NCI-H345 treated with DMSO at 0.1 percent for 48 hours (cell line): ENCODE measurements at regions not wholly inside any gene's neighbourhood (a gene's known extent, or its start where the extent isn't known, plus 50 kb on each side); places are given as distances from the start of the nearest gene placed in this dataset.
A peak's percentile ranks its signal among the peaks of the same experiment; 100 is the strongest.

Experiments used
- DNase-seq: peaks from one replicate; lab custom pipeline; 2025; ENCODE audit not compliant: unreplicated experiment; lab: John Stamatoyannopoulos, UW

- DNase-seq = no peak
Observed at GRCh38 chr3:28645149-28645548, 296.5 kb upstream of the AZI2 start.

- DNase-seq = no peak
Observed at GRCh38 chr3:28646435-28646834, 297.8 kb upstream of the AZI2 start.

GRCh38 chr3:28649266-28649665 is 300.6 kb upstream of the AZI2 start:
- DNase-seq = no peak

- DNase-seq = no peak
Observed at GRCh38 chr3:28651159-28651558, 302.5 kb upstream of the AZI2 start.

GRCh38 chr3:28664123-28664522 is 315.5 kb upstream of the AZI2 start:
- DNase-seq = no peak

- peak; percentile 11 for DNase-seq
Observed at GRCh38 chr3:28667646-28668621, 319.3 kb upstream of the AZI2 start.

GRCh38 chr3:28669870-28670269 is 321.2 kb upstream of the AZI2 start:
- DNase-seq = no peak

GRCh38 chr3:28672406-28672805 is 323.8 kb upstream of the AZI2 start:
- DNase-seq = no peak

GRCh38 chr3:28673446-28673845 is 324.8 kb upstream of the AZI2 start:
- no peak for DNase-seq

GRCh38 chr3:28674212-28674611 is 325.6 kb upstream of the AZI2 start:
- no peak for DNase-seq

- DNase-seq = no peak
Observed at GRCh38 chr3:28677581-28677980, 329.0 kb upstream of the AZI2 start.

GRCh38 chr3:28678086-28678485 is 329.5 kb upstream of the AZI2 start:
- DNase-seq = no peak

GRCh38 chr3:28680050-28680449 is 331.4 kb upstream of the AZI2 start:
- DNase-seq = no peak

- no peak for DNase-seq
Observed at GRCh38 chr3:28682121-28682520, 333.5 kb upstream of the AZI2 start.

- no peak for DNase-seq
Observed at GRCh38 chr3:28690176-28690575, 341.6 kb upstream of the AZI2 start.

GRCh38 chr3:28698706-28699105 is 350.1 kb upstream of the AZI2 start:
- no peak for DNase-seq

GRCh38 chr3:28699283-28699682 is 350.7 kb upstream of the AZI2 start:
- peak; percentile 66 for DNase-seq

GRCh38 chr3:28700728-28701127 is 352.1 kb upstream of the AZI2 start:
- DNase-seq = peak; percentile 17

GRCh38 chr3:28703843-28704242 is 355.2 kb upstream of the AZI2 start:
- no peak for DNase-seq

- DNase-seq = no peak
Observed at GRCh38 chr3:28711293-28711692, 362.7 kb upstream of the AZI2 start.

- no peak for DNase-seq
Observed at GRCh38 chr3:28716939-28717338, 368.3 kb upstream of the AZI2 start.

- DNase-seq = no peak
Observed at GRCh38 chr3:28718074-28718849, 369.6 kb upstream of the AZI2 start.
